CD14-positive monocyte (primary cell): ENCODE measurements at regions not wholly inside any gene's neighbourhood (a gene's known extent, or its start where the extent isn't known, plus 50 kb on each side); places are given as distances from the start of the nearest gene placed in this dataset.

Source experiments
- DNase-seq, 3 donors: peaks; one replicate each; pipeline ENCODE4 v3.0.0-alpha.2; 2011 to 2022
- H2AFZ ChIP-seq: 2 replicates; pipeline ENCODE4 v1.6.0; 2012; ENCODE audit warnings: mild to moderate bottlenecking, low read depth, low read length, inconsistent platforms; ENCODE audit not compliant: insufficient read depth, poor library complexity, severe bottlenecking
- H3K27ac ChIP-seq, 2 donors: 1 replicate in 1 of 2; 2 replicates in 1 of 2; pipeline ENCODE4 v1.5.1; 2012 to 2013; ENCODE audit warnings: low read length in 2 of 2, control low read depth in 1 of 2, inconsistent platforms in 1 of 2, low read depth in 1 of 2, mild to moderate bottlenecking in 1 of 2
- H3K27me3 ChIP-seq, 2 donors: one replicate each; pipeline versions ENCODE4 v1.6.0 to v1.6.1; 2011 to 2013; ENCODE audit warnings: low read length in 2 of 2; ENCODE audit not compliant: control insufficient read depth in 2 of 2, insufficient read depth in 2 of 2
- H3K36me3 ChIP-seq, 2 donors: replicated peaks in 1 of 2; 1 replicate in 1 of 2; 2 replicates in 1 of 2; pipeline versions ENCODE4 v1.5.1 to v1.6.1; 2012 to 2013; ENCODE audit warnings: low read length in 2 of 2, control low read depth in 1 of 2, inconsistent platforms in 1 of 2, mild to moderate bottlenecking in 1 of 2; ENCODE audit not compliant: insufficient read depth in 2 of 2, control insufficient read depth in 1 of 2
- H3K4me1 ChIP-seq, 2 donors: 1 replicate in 1 of 2; 2 replicates in 1 of 2; pipeline versions ENCODE4 v1.5.1 to v1.6.1; 2012 to 2013; ENCODE audit warnings: low read length in 2 of 2, control low read depth in 1 of 2, inconsistent platforms in 1 of 2, mild to moderate bottlenecking in 1 of 2, moderate library complexity in 1 of 2; ENCODE audit not compliant: insufficient read depth in 2 of 2, control insufficient read depth in 1 of 2
- H3K4me2 ChIP-seq: replicated peaks from 2 replicates; pipeline ENCODE3; 2012; ENCODE audit warnings: low read length, moderate library complexity, mild to moderate bottlenecking; ENCODE audit not compliant: poor library complexity, severe bottlenecking; ENCODE audit errors: extremely low read depth
- H3K4me3 ChIP-seq, 3 experiments: fragments of 200-600 bp in 1 of 3; sonication (generic) in 1 of 3; replicated peaks in 1 of 3; 1 replicate in 2 of 3; 2 replicates in 1 of 3; pipeline ENCODE4 v1.5.1; 2011 to 2013; ENCODE audit warnings: low read length in 3 of 3, mild to moderate bottlenecking in 3 of 3, control low read depth in 2 of 3, low read depth in 2 of 3, inconsistent platforms in 1 of 3, moderate library complexity in 1 of 3
- H3K79me2 ChIP-seq: 2 replicates; pipeline ENCODE4 v1.6.0; 2012; ENCODE audit warnings: mild to moderate bottlenecking, control low read depth, inconsistent platforms, low read length, moderate library complexity; ENCODE audit not compliant: insufficient read depth
- H3K9ac ChIP-seq: 2 replicates; pipeline ENCODE4 v1.6.0; 2017; ENCODE audit warnings: low read length, mild to moderate bottlenecking; ENCODE audit not compliant: insufficient read depth, poor library complexity, severe bottlenecking
- H3K9me3 ChIP-seq, 2 donors: replicated peaks in 1 of 2; 1 replicate in 1 of 2; 2 replicates in 1 of 2; pipeline versions ENCODE4 v1.5.1 to v1.6.1; 2012 to 2013; ENCODE audit warnings: low read length in 2 of 2, control low read depth in 1 of 2; ENCODE audit not compliant: control insufficient read depth in 1 of 2, insufficient read depth in 1 of 2
- H4K20me1 ChIP-seq: 2 replicates; pipeline ENCODE4 v1.6.0; 2012; ENCODE audit warnings: mild to moderate bottlenecking, low read length, control low read depth, moderate library complexity; ENCODE audit not compliant: insufficient read depth
- H3K27ac Mint-ChIP-seq, 7 donors: one replicate each; pipeline ENCODE4 v1.8.0; 2020; ENCODE audit warnings: mild to moderate bottlenecking in 7 of 7, mixed read lengths in 7 of 7, moderate library complexity in 6 of 7, inconsistent platforms in 2 of 7
- H3K27me3 Mint-ChIP-seq, 3 donors: one replicate each; pipeline ENCODE4 v1.8.0; 2021 to 2022; ENCODE audit warnings: low read depth in 3 of 3, mild to moderate bottlenecking in 3 of 3, mixed read lengths in 3 of 3, moderate library complexity in 3 of 3, inconsistent platforms in 1 of 3
- H3K36me3 Mint-ChIP-seq, 2 donors: one replicate each; pipeline ENCODE4 v1.8.0; 2020; ENCODE audit warnings: mixed read lengths in 2 of 2, inconsistent platforms in 1 of 2, mild to moderate bottlenecking in 1 of 2
- H3K4me1 Mint-ChIP-seq: one replicate; pipeline ENCODE4 v1.8.0; 2020; ENCODE audit warnings: mild to moderate bottlenecking, mixed read lengths
- H3K4me3 Mint-ChIP-seq, 2 donors: one replicate each; pipeline ENCODE4 v1.8.0; 2020; ENCODE audit warnings: mild to moderate bottlenecking in 2 of 2, mixed read lengths in 2 of 2, moderate library complexity in 1 of 2
- H3K9me3 Mint-ChIP-seq, 7 donors: one replicate each; pipeline ENCODE4 v1.8.0; 2020 to 2022; ENCODE audit warnings: mixed read lengths in 7 of 7, mild to moderate bottlenecking in 6 of 7, moderate library complexity in 6 of 7, inconsistent platforms in 2 of 7
- CTCF ChIP-seq: fragments of 200-600 bp; IDR thresholded peaks from one replicate; pipeline ENCODE4 v1.8.0; 2022; ENCODE audit warnings: antibody characterized with exemption, mild to moderate bottlenecking
- WGBS: methylation state at CpG from one replicate; pipeline ENCODE4 v1.1.5; 2013; ENCODE audit warnings: missing lambda C conversion rate; ENCODE audit not compliant: insufficient coverage; 5-methylcytosine and 5-hydroxymethylcytosine counted together
- intact Hi-C, 2 donors: fragments of 100-400 bp; cut with micrococcal nuclease; formaldehyde crosslinking; loops; one replicate each; pipeline versions ENCODE4 v1.15.0 to v1.15.1; 2023

DNA sequence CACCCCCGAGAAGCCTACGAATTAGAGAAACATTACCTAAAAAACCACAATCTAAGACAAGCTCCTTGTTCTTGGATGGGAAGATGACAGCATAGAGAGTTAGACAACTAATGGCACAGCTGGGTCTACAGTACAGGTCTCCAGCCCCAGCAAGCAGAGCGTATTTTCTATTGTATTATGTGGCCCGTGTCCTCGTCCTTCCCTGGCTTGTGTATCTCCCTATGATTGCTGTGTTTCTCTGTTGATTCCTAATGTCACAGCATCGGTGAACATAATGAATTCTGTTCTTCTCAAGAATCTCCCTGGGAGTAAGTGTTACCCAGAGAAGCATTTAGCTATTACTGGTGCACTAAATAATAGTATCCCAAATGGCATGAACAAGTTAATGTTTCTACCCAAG, 66.8 kb upstream of the CEP78 start:
- no peaks in the 10 kb centered on the region for H3K36me3 ChIP-seq
- TF ChIP-seq CTCF = no peak
- H3K36me3 Mint-ChIP-seq = no peaks in the 10 kb centered on the region
- H3K4me1 ChIP-seq = no peaks in the 10 kb centered on the region
- H3K4me2 ChIP-seq = no peak overlapping the region
- H3K9me3 ChIP-seq = peaks cover 2 to 6% of the 10 kb centered on the region in 2 donors
- no peaks in the 10 kb centered on the region for H4K20me1 ChIP-seq
- no peaks in the 10 kb centered on the region for H3K4me1 Mint-ChIP-seq
- no peak overlapping the region for H3K9ac ChIP-seq
- H3K79me2 ChIP-seq = no peaks in the 10 kb centered on the region
- DNase-seq = no peak
- intact Hi-C loops = no loop called here
- H3K4me3 Mint-ChIP-seq = no peak overlapping the region
- 100% methylated on average over 1 of the region's 6 CpGs for WGBS
- H3K9me3 Mint-ChIP-seq = peaks cover 5 to 14% (median 9%) of the 10 kb centered on the region in 7 donors
- H3K4me3 ChIP-seq = no peak overlapping the region
- peaks cover 0 to 3% (median 3%) of the 10 kb centered on the region in 3 donors for H3K27me3 Mint-ChIP-seq
- H3K27ac Mint-ChIP-seq = no peak overlapping the region
- H3K27me3 ChIP-seq = no peaks in the 10 kb centered on the region
- no peak overlapping the region for H3K27ac ChIP-seq
- H2AFZ ChIP-seq = no peak overlapping the region

DNA sequence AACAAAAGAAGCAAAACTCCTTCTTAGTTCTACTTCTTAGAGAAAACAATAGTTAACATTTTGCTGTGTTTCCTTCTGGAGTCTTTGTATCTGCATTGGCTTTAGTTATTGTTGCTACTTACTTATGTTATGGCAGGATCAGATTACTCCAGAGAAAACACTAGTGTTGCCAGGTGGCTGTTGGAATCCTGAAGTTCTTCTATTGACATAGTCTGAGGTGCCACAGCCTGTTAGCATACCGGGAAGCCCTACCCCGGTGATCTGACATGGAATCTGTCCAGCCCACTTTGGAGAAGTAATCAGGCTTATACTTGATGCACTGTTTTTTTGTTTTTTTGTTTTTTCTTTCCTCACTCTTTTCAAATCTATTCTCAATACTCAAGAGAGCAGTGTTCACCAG, 68.5 kb upstream of the CEP78 start:
- H3K79me2 ChIP-seq = no peaks in the 10 kb centered on the region
- no peak overlapping the region for H2AFZ ChIP-seq
- H3K4me1 ChIP-seq = no peaks in the 10 kb centered on the region
- TF ChIP-seq CTCF = no peak
- Mint-ChIP-seq H3K9me3 (peaks cover 10 to 19% (median 14%) of the 10 kb centered on the region in 7 donors), H3K27ac (no peak overlapping the region), H3K36me3 (peaks cover 0 to 3% of the 10 kb centered on the region in 2 donors), H3K4me1 (no peaks in the 10 kb centered on the region), H3K27me3 (peaks cover 0 to 3% (median 3%) of the 10 kb centered on the region in 3 donors), H3K4me3 (no peak overlapping the region)
- 80% methylated on average over 1 of the region's 2 CpGs for WGBS
- no peak overlapping the region for H3K27ac ChIP-seq
- H3K4me3 ChIP-seq = no peak overlapping the region
- H3K4me2 ChIP-seq = no peak overlapping the region
- DNase-seq = no peak
- no peak overlapping the region for H3K9ac ChIP-seq
- H3K36me3 ChIP-seq = no peaks in the 10 kb centered on the region
- H3K9me3 ChIP-seq = peaks cover 0 to 11% of the 10 kb centered on the region in 2 donors
- H3K27me3 ChIP-seq = no peaks in the 10 kb centered on the region
- H4K20me1 ChIP-seq = no peaks in the 10 kb centered on the region
- intact Hi-C loops = no loop called here
